HepG2 (cell line): ENCODE measurements at regions not wholly inside any gene's neighbourhood (a gene's known extent, or its start where the extent isn't known, plus 50 kb on each side); places are given as distances from the start of the nearest gene placed in this dataset.

Experiments used
- DRAP1 ChIP-seq: IDR thresholded peaks from 2 replicates; pipeline ENCODE4 v1.6.1; 2016; ENCODE audit warnings: missing genetic modification reagents, missing compliant biosample characterization
- FOXM1 ChIP-seq: sonication (generic); formaldehyde crosslinking; IDR thresholded peaks from 2 replicates; pipeline ENCODE4 v1.5.0; 2020; ENCODE audit warnings: missing genetic modification reagents
- HES4 ChIP-seq: sonication (generic); formaldehyde crosslinking; IDR thresholded peaks from 2 replicates; pipeline ENCODE4 v1.9.0; 2021; ENCODE audit warnings: mild to moderate bottlenecking, missing genetic modification reagents, borderline replicate concordance
- IRF1 ChIP-seq: sonication (generic); formaldehyde crosslinking; IDR thresholded peaks from 2 replicates; pipeline ENCODE4 v1.4.0; 2020; ENCODE audit warnings: low read depth, mild to moderate bottlenecking, missing genetic modification reagents
- MYC ChIP-seq: sonication (generic); formaldehyde crosslinking; IDR thresholded peaks from 2 replicates; pipeline ENCODE4 v1.9.0; 2021; ENCODE audit warnings: missing genetic modification reagents, borderline replicate concordance
- SNRNP70 ChIP-seq: fragments of 200-400 bp; formaldehyde crosslinking; IDR thresholded peaks from 2 replicates; pipeline ENCODE4 v1.6.1; 2017; ENCODE audit warnings: mild to moderate bottlenecking, low read depth, low read length, moderate library complexity
- THAP7 ChIP-seq: sonication (generic); formaldehyde crosslinking; IDR thresholded peaks from 2 replicates; pipeline ENCODE4 v1.8.1; 2023; ENCODE audit warnings: mild to moderate bottlenecking, missing genetic modification reagents
- USF2 ChIP-seq, 2 experiments: sonication (generic) in 1 of 2; formaldehyde crosslinking in 1 of 2; IDR thresholded peaks; 2 replicates each; pipeline versions ENCODE4 v1.5.1 to v1.6.1; 2011 to 2020; ENCODE audit warnings: borderline replicate concordance in 1 of 2, low read depth in 1 of 2, low read length in 1 of 2, mild to moderate bottlenecking in 1 of 2, missing genetic modification reagents in 1 of 2, moderate library complexity in 1 of 2
- XRCC5 ChIP-seq: fragments of 200-400 bp; formaldehyde crosslinking; optimal IDR thresholded peaks from 2 replicates; pipeline ENCODE3; 2017; ENCODE audit warnings: mild to moderate bottlenecking, low read length
- ZBTB21 ChIP-seq: sonication (generic); formaldehyde crosslinking; IDR thresholded peaks from 2 replicates; pipeline ENCODE4 v1.4.0; 2020; ENCODE audit warnings: missing genetic modification reagents
- ZNF839 ChIP-seq: sonication (generic); formaldehyde crosslinking; IDR thresholded peaks from 2 replicates; pipeline ENCODE4 v1.4.0; 2020; ENCODE audit warnings: missing genetic modification reagents, mild to moderate bottlenecking, borderline replicate concordance

GRCh38 chr6:66179361-66179760 is 472.3 kb upstream of the EYS start:
- no peak for TF ChIP-seq THAP7 (CRISPR knock-in tag)
- TF ChIP-seq ZBTB21 (CRISPR knock-in tag): no peak
- TF ChIP-seq DRAP1 (CRISPR knock-in tag): no peak
- TF ChIP-seq HES4: no peak
- TF ChIP-seq ZNF839: no peak
- no peak for TF ChIP-seq XRCC5
- TF ChIP-seq SNRNP70: no peak
- TF ChIP-seq FOXM1: no peak
- TF ChIP-seq MYC (CRISPR knock-in tag): no peak
- no peak for TF ChIP-seq IRF1 (CRISPR knock-in tag)
- TF ChIP-seq USF2 (IDR thresholded peaks at IDR 0.05; ENCODE audit: low read depth, low read length): no peak
- no peak for TF ChIP-seq USF2 (CRISPR knock-in tag; IDR thresholded peaks at IDR 0.05; ENCODE audit: borderline replicate concordance)
